Ishikawa (cell line): ENCODE measurements at regions not wholly inside any gene's neighbourhood (a gene's known extent, or its start where the extent isn't known, plus 50 kb on each side); places are given as distances from the start of the nearest gene placed in this dataset.

Experiments
- CREB1 ChIP-seq: IDR thresholded peaks from 2 replicates; pipeline ENCODE4 v1.6.1; 2012; ENCODE audit warnings: low read depth
- EP300 ChIP-seq: IDR thresholded peaks from 2 replicates; pipeline ENCODE4 v1.6.1; 2012; ENCODE audit warnings: borderline replicate concordance
- MAX ChIP-seq: IDR thresholded peaks from 2 replicates; pipeline ENCODE4 v1.6.1; 2012
- RAD21 ChIP-seq: IDR thresholded peaks from 2 replicates; pipeline ENCODE4 v1.6.1; 2012; ENCODE audit warnings: low read depth
- TAF1 ChIP-seq: IDR thresholded peaks from 2 replicates; pipeline ENCODE4 v1.6.1; 2012; ENCODE audit warnings: low read depth, mild to moderate bottlenecking
- TCF12 ChIP-seq: IDR thresholded peaks from 2 replicates; pipeline ENCODE4 v1.6.1; 2012; ENCODE audit warnings: low read depth
- USF1 ChIP-seq: IDR thresholded peaks from 2 replicates; pipeline ENCODE4 v1.6.1; 2012
- YY1 ChIP-seq: IDR thresholded peaks from 2 replicates; pipeline ENCODE4 v1.6.1; 2012; ENCODE audit warnings: low read depth

GRCh38 chr12:45547132-45547531, 182.4 kb upstream of the ARID2 start:
- TF ChIP-seq TAF1, result no peak
- TF ChIP-seq MAX, result no peak
- TF ChIP-seq EP300, result no peak
- TF ChIP-seq CREB1, result no peak
- no peak for TF ChIP-seq YY1
- TF ChIP-seq USF1, result no peak
- no peak for TF ChIP-seq RAD21
- no peak for TF ChIP-seq TCF12
